ENCODE measurements at regions not wholly inside any gene's neighbourhood (a gene's known extent, or its start where the extent isn't known, plus 50 kb on each side); places are given as distances from the start of the nearest gene placed in this dataset.

DNA sequence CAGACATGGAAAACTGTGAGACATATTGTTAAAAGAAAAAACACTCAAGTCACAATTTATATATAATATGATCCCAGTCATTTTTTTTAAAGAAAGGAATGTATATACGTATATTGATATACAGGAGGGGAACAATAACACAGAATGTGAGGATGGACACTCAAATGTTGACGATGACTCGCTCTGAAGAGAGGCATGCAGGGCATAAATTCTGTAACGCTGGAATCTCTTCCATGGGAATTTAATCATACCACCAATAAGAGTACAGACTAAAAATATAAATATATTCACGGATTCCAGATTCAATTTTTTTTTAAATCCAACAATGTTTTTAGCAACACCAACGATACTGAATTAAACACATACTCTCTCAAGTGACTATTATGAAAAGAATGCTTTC lies 106.9 kb upstream of the CCDC28A start:
- no peak for TF ChIP-seq POLR2A (IDR thresholded peaks at IDR 0.05)
- TF ChIP-seq, protein P1, sequence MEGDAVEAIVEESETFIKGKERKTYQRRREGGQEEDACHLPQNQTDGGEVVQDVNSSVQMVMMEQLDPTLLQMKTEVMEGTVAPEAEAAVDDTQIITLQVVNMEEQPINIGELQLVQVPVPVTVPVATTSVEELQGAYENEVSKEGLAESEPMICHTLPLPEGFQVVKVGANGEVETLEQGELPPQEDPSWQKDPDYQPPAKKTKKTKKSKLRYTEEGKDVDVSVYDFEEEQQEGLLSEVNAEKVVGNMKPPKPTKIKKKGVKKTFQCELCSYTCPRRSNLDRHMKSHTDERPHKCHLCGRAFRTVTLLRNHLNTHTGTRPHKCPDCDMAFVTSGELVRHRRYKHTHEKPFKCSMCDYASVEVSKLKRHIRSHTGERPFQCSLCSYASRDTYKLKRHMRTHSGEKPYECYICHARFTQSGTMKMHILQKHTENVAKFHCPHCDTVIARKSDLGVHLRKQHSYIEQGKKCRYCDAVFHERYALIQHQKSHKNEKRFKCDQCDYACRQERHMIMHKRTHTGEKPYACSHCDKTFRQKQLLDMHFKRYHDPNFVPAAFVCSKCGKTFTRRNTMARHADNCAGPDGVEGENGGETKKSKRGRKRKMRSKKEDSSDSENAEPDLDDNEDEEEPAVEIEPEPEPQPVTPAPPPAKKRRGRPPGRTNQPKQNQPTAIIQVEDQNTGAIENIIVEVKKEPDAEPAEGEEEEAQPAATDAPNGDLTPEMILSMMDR (IDR thresholded peaks at IDR 0.05), result no peak
- TF ChIP-seq POLR2AphosphoS5 (IDR thresholded peaks at IDR 0.05), result no peak
